H1 (cell line): ENCODE measurements at regions not wholly inside any gene's neighbourhood (a gene's known extent, or its start where the extent isn't known, plus 50 kb on each side); places are given as distances from the start of the nearest gene placed in this dataset.

Experiments
- CTCF ChIA-PET: fragments of 300-600 bp; sonication (Branson Sonifier 250); formaldehyde crosslinking; loops from one replicate; lab custom pipeline; 2021; ENCODE audit not compliant: partially characterized antibody; lab: Charles Lee
- POLR2A ChIA-PET: fragments of 300-600 bp; sonication (Branson Sonifier 250); formaldehyde crosslinking; loops from one replicate; lab custom pipeline; 2021; ENCODE audit warnings: inconsistent platforms; ENCODE audit not compliant: partially characterized antibody; lab: Charles Lee
- DNase-seq, 2 experiments: peaks; one replicate each; pipeline versions ENCODE4 v3.0.0 to v3.0.0-alpha.2; 2010 to 2022; ENCODE audit warnings: low spot score in 2 of 2, low read depth in 1 of 2, mixed read lengths in 1 of 2
- FAIRE-seq: peaks from 2 replicates; lab custom pipeline; 2011; peaks lifted over from hg19 to GRCh38; lab: Jason Lieb, UNC
- H2AFZ ChIP-seq: 2 replicates; pipeline ENCODE4 v1.8.1; 2012; ENCODE audit warnings: low read length, inconsistent platforms
- H2AK5ac ChIP-seq: 2 replicates; pipeline ENCODE4 v1.6.1; 2013; ENCODE audit warnings: low read depth, low read length
- H2BK120ac ChIP-seq: replicated peaks from 2 replicates; pipeline ENCODE3; 2013; ENCODE audit warnings: low read depth, low read length, inconsistent platforms
- H2BK12ac ChIP-seq: 2 replicates; pipeline ENCODE4 v1.6.1; 2013; ENCODE audit warnings: low read depth, low read length
- H2BK15ac ChIP-seq: 2 replicates; pipeline ENCODE4 v1.6.1; 2013; ENCODE audit warnings: low read length
- H2BK20ac ChIP-seq: 2 replicates; pipeline ENCODE4 v1.6.1; 2013; ENCODE audit warnings: low read length
- H2BK5ac ChIP-seq: 2 replicates; pipeline ENCODE4 v1.6.1; 2013; ENCODE audit warnings: low read depth, low read length
- H3K14ac ChIP-seq: 2 replicates; pipeline ENCODE4 v1.6.1; 2013; ENCODE audit warnings: inconsistent platforms; ENCODE audit not compliant: insufficient read length
- H3K18ac ChIP-seq: 2 replicates; pipeline ENCODE4 v1.6.1; 2013; ENCODE audit warnings: low read length; ENCODE audit errors: extremely low read depth
- H3K23ac ChIP-seq: 2 replicates; pipeline ENCODE4 v1.6.1; 2013; ENCODE audit warnings: inconsistent platforms; ENCODE audit not compliant: insufficient read length
- H3K23me2 ChIP-seq: 2 replicates; pipeline ENCODE4 v1.6.1; 2013; ENCODE audit warnings: low read depth, low read length
- H3K27ac ChIP-seq: 2 replicates; pipeline ENCODE4 v1.6.1; 2011; ENCODE audit warnings: low read depth, low read length, inconsistent platforms
- H3K27me3 ChIP-seq, 4 experiments: replicated peaks in 1 of 4; 1 replicate in 1 of 4; 2 replicates in 3 of 4; pipeline versions ENCODE4 v1.6.1 to v1.8.1; 2011 to 2013; ENCODE audit warnings: low read length in 3 of 4, mild to moderate bottlenecking in 3 of 4, inconsistent platforms in 2 of 4, mixed read lengths in 2 of 4, moderate library complexity in 1 of 4; ENCODE audit not compliant: control insufficient read depth in 3 of 4, insufficient read depth in 3 of 4; ENCODE audit errors: extremely low read depth in 1 of 4
- H3K36me3 ChIP-seq, 4 experiments: 2 replicates each; pipeline versions ENCODE4 v1.6.1 to v1.8.1; 2011 to 2013; ENCODE audit warnings: mild to moderate bottlenecking in 4 of 4, low read length in 3 of 4, moderate library complexity in 2 of 4, control low read depth in 1 of 4, inconsistent platforms in 1 of 4; ENCODE audit not compliant: insufficient read depth in 4 of 4, control insufficient read depth in 2 of 4
- H3K4ac ChIP-seq: replicated peaks from 2 replicates; pipeline ENCODE3; 2013; ENCODE audit warnings: low read length, low read depth, mixed read lengths, inconsistent platforms; ENCODE audit not compliant: insufficient read length
- H3K4me1 ChIP-seq, 4 experiments: replicated peaks in 1 of 4; 1 replicate in 1 of 4; 2 replicates in 3 of 4; pipeline versions ENCODE4 v1.6.1 to v1.8.1; 2011 to 2013; ENCODE audit warnings: low read length in 3 of 4, inconsistent platforms in 2 of 4, mixed read lengths in 1 of 4; ENCODE audit not compliant: insufficient read depth in 4 of 4, control insufficient read depth in 3 of 4
- H3K4me2 ChIP-seq, 2 experiments: 2 replicates each; pipeline versions ENCODE4 v1.6.1 to v1.8.1; 2011 to 2013; ENCODE audit warnings: low read depth in 2 of 2, low read length in 2 of 2, control low read depth in 1 of 2, inconsistent platforms in 1 of 2, mild to moderate bottlenecking in 1 of 2; ENCODE audit not compliant: insufficient read depth in 1 of 2
- H3K4me3 ChIP-seq, 4 experiments: fragments of 200-600, 300-600 bp in 1 of 4; sonication (generic), shearing (Covaris generic), sonication (Bioruptor Twin) in 1 of 4; 2 replicates each; pipeline versions ENCODE4 v1.5.1 to v1.8.1; 2011 to 2016; ENCODE audit warnings: low read length in 4 of 4, low read depth in 3 of 4, control low read depth in 2 of 4, inconsistent platforms in 2 of 4, mild to moderate bottlenecking in 2 of 4, mixed read lengths in 1 of 4, moderate library complexity in 1 of 4; ENCODE audit not compliant: insufficient read depth in 2 of 4; ENCODE audit errors: extremely low read depth in 1 of 4
- H3K56ac ChIP-seq: replicated peaks from 2 replicates; pipeline ENCODE3; 2013; ENCODE audit warnings: low read depth, mild to moderate bottlenecking, mixed read lengths, low read length, inconsistent platforms; ENCODE audit not compliant: insufficient read length
- H3K79me1 ChIP-seq: 2 replicates; pipeline ENCODE4 v1.6.1; 2013; ENCODE audit warnings: low read depth, low read length, control low read depth
- H3K79me2 ChIP-seq, 2 experiments: 2 replicates each; pipeline versions ENCODE4 v1.6.1 to v1.8.1; 2012 to 2013; ENCODE audit warnings: low read length in 2 of 2, mild to moderate bottlenecking in 2 of 2, inconsistent platforms in 1 of 2; ENCODE audit not compliant: insufficient read depth in 2 of 2, control insufficient read depth in 1 of 2
- H3K9ac ChIP-seq, 4 experiments: replicated peaks in 1 of 4; 1 replicate in 1 of 4; 2 replicates in 3 of 4; pipeline versions ENCODE4 v1.6.1 to v1.8.1; 2011 to 2013; ENCODE audit warnings: low read depth in 3 of 4, low read length in 3 of 4, control low read depth in 2 of 4, mild to moderate bottlenecking in 2 of 4, moderate library complexity in 2 of 4, inconsistent platforms in 1 of 4; ENCODE audit errors: extremely low read depth in 1 of 4
- H3K9me3 ChIP-seq, 2 experiments: 2 replicates each; pipeline versions ENCODE4 v1.6.1 to v1.8.1; 2012 to 2013; ENCODE audit warnings: mild to moderate bottlenecking in 2 of 2, moderate library complexity in 2 of 2, control low read depth in 1 of 2, inconsistent platforms in 1 of 2, low read depth in 1 of 2, low read length in 1 of 2, mixed read lengths in 1 of 2; ENCODE audit not compliant: insufficient read depth in 2 of 2
- H4K20me1 ChIP-seq, 2 experiments: replicated peaks in 1 of 2; 2 replicates each; pipeline versions ENCODE3 to v1.8.1; 2011 to 2013; ENCODE audit warnings: inconsistent platforms in 2 of 2, low read length in 2 of 2, mild to moderate bottlenecking in 1 of 2; ENCODE audit not compliant: insufficient read depth in 2 of 2, control insufficient read depth in 1 of 2
- H4K5ac ChIP-seq: 2 replicates; pipeline ENCODE4 v1.6.1; 2013; ENCODE audit warnings: low read length, low read depth, mixed read lengths, inconsistent platforms; ENCODE audit not compliant: insufficient read length
- H4K8ac ChIP-seq: 2 replicates; pipeline ENCODE4 v1.8.0; 2013; ENCODE audit warnings: mild to moderate bottlenecking, moderate library complexity, low read length, inconsistent platforms; ENCODE audit not compliant: insufficient read depth; ENCODE audit errors: extremely low read depth
- H4K91ac ChIP-seq: replicated peaks from 2 replicates; pipeline ENCODE3; 2013; ENCODE audit warnings: low read length, mixed read lengths, inconsistent platforms; ENCODE audit not compliant: insufficient read length
- CBX5 ChIP-seq: fragments of 300-800, 300-1000 bp; sonication (generic); IDR thresholded peaks from 2 replicates; pipeline ENCODE4 v1.7.1; 2016; ENCODE audit warnings: antibody characterized with exemption, low read length, low read depth
- CTCF ChIP-seq, 3 experiments: IDR thresholded peaks; 1 replicate in 2 of 3; 2 replicates in 1 of 3; pipeline versions ENCODE4 v1.5.1 to v1.6.1; 2011; ENCODE audit warnings: low read length in 3 of 3, mild to moderate bottlenecking in 3 of 3, inconsistent platforms in 2 of 3, low read depth in 1 of 3, moderate library complexity in 1 of 3; ENCODE audit not compliant: insufficient read depth in 1 of 3; ENCODE audit errors: control extremely low read depth in 1 of 3
- MAX ChIP-seq: IDR thresholded peaks from 2 replicates; pipeline ENCODE4 v1.6.1; 2012; ENCODE audit warnings: inconsistent platforms
- POLR2A ChIP-seq, 2 experiments: IDR thresholded peaks; 1 replicate in 1 of 2; 2 replicates in 1 of 2; pipeline ENCODE4 v1.6.1; 2011; ENCODE audit warnings: low read depth in 2 of 2, low read length in 2 of 2, mild to moderate bottlenecking in 2 of 2; ENCODE audit errors: control extremely low read depth in 1 of 2
- TBP ChIP-seq: IDR thresholded peaks from 2 replicates; pipeline ENCODE4 v1.6.1; 2011; ENCODE audit warnings: low read depth, low read length, improper control_type of control experiment
- TEAD4 ChIP-seq: IDR thresholded peaks from 2 replicates; pipeline ENCODE4 v1.6.1; 2012; ENCODE audit warnings: low read depth, low read length, inconsistent platforms, mixed read lengths
- WGBS, 2 experiments: shearing (Covaris generic) in 1 of 2; methylation state at CpG; one replicate each; pipeline versions ENCODE4 v1.1.6 to v1.1.7; 2013 to 2015; ENCODE audit warnings: low lambda C conversion rate in 2 of 2, mixed read lengths in 2 of 2, inconsistent platforms in 1 of 2, low coverage in 1 of 2, missing lambda C conversion rate in 1 of 2; ENCODE audit not compliant: insufficient replicate concordance in 2 of 2, insufficient coverage in 1 of 2, insufficient read length in 1 of 2; ENCODE audit errors: extremely low coverage in 1 of 2, missing lambda C conversion rate in 1 of 2; 5-methylcytosine and 5-hydroxymethylcytosine counted together

- no peak overlapping the region for H2AFZ ChIP-seq
- no peak overlapping the region for H3K27ac ChIP-seq
- POLR2A ChIA-PET, result no interaction called here
- 94% methylated on average over 2 of the region's 2 CpGs; no CpG with 5 or more reads in 1 of the 2 experiments for WGBS, 2 experiments
- CTCF ChIA-PET, result interaction anchor here (1.1 to 1.6 kb wide), 2 partner anchors 16 to 115 kb away, joined by 3 read pairs; no protein-coding TSS in a partner anchor
- H3K23ac ChIP-seq, result no peak overlapping the region
- H4K20me1 ChIP-seq, result no peaks in the 10 kb centered on the region
- no peak overlapping the region for H4K8ac ChIP-seq
- no peaks in the 10 kb centered on the region; a peak in 1 of 4 replicates for H3K9me3 ChIP-seq
- no peak overlapping the region for H3K9ac ChIP-seq
- H3K4me3 ChIP-seq, result no peak overlapping the region
- no peaks in the 10 kb centered on the region for H3K27me3 ChIP-seq
- H3K4me1 ChIP-seq, result peaks cover 0 to 3% (median 0%) of the 10 kb centered on the region in 4 experiments; a peak in 1 of 7 replicates
- TF ChIP-seq CTCF (IDR thresholded peaks at IDR 0.05; ENCODE audit: control extremely low read depth in 1 of 3, insufficient read depth in 1 of 3, low read depth in 1 of 3, low read length in 3 of 3) (no peak), POLR2A (IDR thresholded peaks at IDR 0.05; ENCODE audit: control extremely low read depth in 1 of 2, low read depth in 2 of 2, low read length in 2 of 2) (no peak), MAX (no peak), TEAD4 (no peak), TBP (no peak), CBX5 (no peak)
- no peak overlapping the region for H2BK15ac ChIP-seq
- H3K79me2 ChIP-seq, result peaks cover 0 to 16% of the 10 kb centered on the region in 2 experiments; a peak in 1 of 4 replicates
- no peak overlapping the region for H2BK20ac ChIP-seq
- DNase-seq (no peak), FAIRE-seq (no peak)
- no peak overlapping the region for H2BK120ac ChIP-seq
- no peak overlapping the region for H3K4me2 ChIP-seq
- no peak overlapping the region for H3K4ac ChIP-seq
- no peak overlapping the region for H2BK5ac ChIP-seq
- H3K79me1 ChIP-seq, result no peaks in the 10 kb centered on the region; the same call in 1 of the 2 replicates
- H3K56ac ChIP-seq, result no peak overlapping the region
- no peak overlapping the region for H3K18ac ChIP-seq
- H2AK5ac ChIP-seq, result no peak overlapping the region
- no peak overlapping the region for H4K91ac ChIP-seq
- H2BK12ac ChIP-seq, result no peak overlapping the region
- H3K14ac ChIP-seq, result no peak overlapping the region
- H4K5ac ChIP-seq, result no peak overlapping the region
- H3K23me2 ChIP-seq, result no peaks in the 10 kb centered on the region
- peaks cover 0 to 20% (median 4%) of the 10 kb centered on the region in 4 experiments; a peak in 6 of 8 replicates for H3K36me3 ChIP-seq
Observed at GRCh38 chr4:112823606-112824005, 186.7 kb downstream of the LARP7 start.
